Caco-2 (cell line): ENCODE measurements at regions not wholly inside any gene's neighbourhood (a gene's known extent, or its start where the extent isn't known, plus 50 kb on each side); places are given as distances from the start of the nearest gene placed in this dataset.

Source experiments
- BruUV-seq: library from RNA; stranded (reverse); fragments of 400-500 nt; replicated peaks from 2 replicates; lab custom pipeline; 2021; lab: Mats Ljungman, UMichigan
- CTCF ChIA-PET: fragments of 300-600 bp; sonication (Branson Sonifier 250); formaldehyde crosslinking; loops from one replicate; lab custom pipeline; 2022; ENCODE audit warnings: antibody characterized with exemption; lab: Charles Lee
- POLR2A ChIA-PET: fragments of 300-600 bp; sonication (Branson Sonifier 250); formaldehyde crosslinking; loops from one replicate; lab custom pipeline; 2022; ENCODE audit warnings: antibody characterized with exemption; lab: Charles Lee
- DNase-seq, 2 experiments: peaks; one replicate each; pipeline versions ENCODE4 v3.0.0 to v3.0.0-alpha.2; 2020 to 2022
- H3K27me3 ChIP-seq: replicated peaks from 2 replicates; pipeline ENCODE4 v1.6.0; 2011; ENCODE audit warnings: low read length; ENCODE audit not compliant: control insufficient read depth, insufficient read depth
- H3K36me3 ChIP-seq: 2 replicates; pipeline ENCODE4 v1.5.1; 2011; ENCODE audit warnings: low read length; ENCODE audit not compliant: control insufficient read depth, insufficient read depth
- H3K4me1 ChIP-seq: fragments of 250-450 bp; sonication (Bioruptor Pico); 2 replicates; pipeline ENCODE4 v1.5.1; 2020; ENCODE audit warnings: mild to moderate bottlenecking
- H3K4me3 ChIP-seq: 2 replicates; pipeline ENCODE4 v1.5.1; 2011; ENCODE audit warnings: low read depth, mild to moderate bottlenecking, control low read depth, low read length
- H3K9me3 ChIP-seq: fragments of 250-450 bp; sonication (Bioruptor Pico); 2 replicates; pipeline ENCODE4 v1.5.1; 2020; ENCODE audit warnings: mild to moderate bottlenecking, moderate library complexity
- H3K27ac Mint-ChIP-seq: one replicate; pipeline ENCODE4 v1.8.0; 2022; ENCODE audit warnings: mixed read lengths; ENCODE audit not compliant: unreplicated experiment
- H3K27me3 Mint-ChIP-seq: one replicate; pipeline ENCODE4 v1.8.0; 2022; ENCODE audit warnings: mixed read lengths; ENCODE audit not compliant: insufficient read depth, unreplicated experiment
- H3K36me3 Mint-ChIP-seq: one replicate; pipeline ENCODE4 v1.8.0; 2022; ENCODE audit warnings: mild to moderate bottlenecking, mixed read lengths; ENCODE audit not compliant: insufficient read depth, unreplicated experiment
- H3K4me1 Mint-ChIP-seq: one replicate; pipeline ENCODE4 v1.8.0; 2022; ENCODE audit warnings: low read depth, mixed read lengths; ENCODE audit not compliant: unreplicated experiment
- H3K4me3 Mint-ChIP-seq: one replicate; pipeline ENCODE4 v1.8.0; 2022; ENCODE audit warnings: mild to moderate bottlenecking, moderate library complexity, mixed read lengths; ENCODE audit not compliant: unreplicated experiment
- H3K9me3 Mint-ChIP-seq: one replicate; pipeline ENCODE4 v1.8.0; 2022; ENCODE audit warnings: mixed read lengths; ENCODE audit not compliant: unreplicated experiment
- intact Hi-C: fragments of 100-400 bp; cut with micrococcal nuclease; formaldehyde crosslinking; loops from one replicate; pipeline ENCODE4 v1.10.0; 2022; ENCODE audit not compliant: unreplicated experiment
- TF ChIP-seq, protein P1 (sequence below), 2 experiments: fragments of 200-600 bp in 1 of 2; IDR thresholded peaks; 1 replicate in 1 of 2; 2 replicates in 1 of 2; pipeline versions ENCODE4 v1.5.1 to v1.8.0; 2011 to 2022; ENCODE audit warnings: antibody characterized with exemption in 1 of 2, control low read depth in 1 of 2, inconsistent platforms in 1 of 2, low read depth in 1 of 2, low read length in 1 of 2, mild to moderate bottlenecking in 1 of 2, moderate library complexity in 1 of 2; ENCODE audit not compliant: insufficient read depth in 1 of 2, severe bottlenecking in 1 of 2, unreplicated experiment in 1 of 2

DNA sequence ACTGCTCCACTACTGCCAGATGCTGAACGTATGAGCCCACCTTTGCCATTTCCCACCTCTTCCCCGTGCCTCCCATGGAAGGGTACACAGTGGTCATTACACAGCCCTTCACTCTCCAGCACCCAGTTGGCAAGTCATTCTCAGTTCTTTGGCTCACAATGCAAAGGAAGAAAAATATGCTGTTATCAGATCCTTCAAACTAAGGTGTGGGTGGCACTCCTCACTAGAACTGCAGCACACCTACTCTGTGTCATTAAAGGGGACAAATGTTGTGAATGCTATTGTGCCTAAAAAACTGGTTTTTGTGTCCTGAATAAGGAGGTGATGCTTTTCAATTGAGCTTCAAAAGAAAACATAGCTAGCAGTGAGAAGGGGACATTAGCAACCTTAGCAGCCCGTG, 183.1 kb upstream of the SNX2 start:
- H3K36me3 Mint-ChIP-seq = no peaks in the 10 kb centered on the region
- H3K27me3 ChIP-seq = no peaks in the 10 kb centered on the region
- H3K4me1 Mint-ChIP-seq = no peaks in the 10 kb centered on the region
- H3K9me3 Mint-ChIP-seq = no peaks in the 10 kb centered on the region
- DNase-seq = no peak
- BruUV-seq = no TSS peak
- ChIA-PET POLR2A (no interaction called here), CTCF (no interaction called here)
- no peaks in the 10 kb centered on the region for H3K36me3 ChIP-seq
- no peaks in the 10 kb centered on the region for H3K27me3 Mint-ChIP-seq
- H3K9me3 ChIP-seq = no peaks in the 10 kb centered on the region
- TF ChIP-seq, protein P1, sequence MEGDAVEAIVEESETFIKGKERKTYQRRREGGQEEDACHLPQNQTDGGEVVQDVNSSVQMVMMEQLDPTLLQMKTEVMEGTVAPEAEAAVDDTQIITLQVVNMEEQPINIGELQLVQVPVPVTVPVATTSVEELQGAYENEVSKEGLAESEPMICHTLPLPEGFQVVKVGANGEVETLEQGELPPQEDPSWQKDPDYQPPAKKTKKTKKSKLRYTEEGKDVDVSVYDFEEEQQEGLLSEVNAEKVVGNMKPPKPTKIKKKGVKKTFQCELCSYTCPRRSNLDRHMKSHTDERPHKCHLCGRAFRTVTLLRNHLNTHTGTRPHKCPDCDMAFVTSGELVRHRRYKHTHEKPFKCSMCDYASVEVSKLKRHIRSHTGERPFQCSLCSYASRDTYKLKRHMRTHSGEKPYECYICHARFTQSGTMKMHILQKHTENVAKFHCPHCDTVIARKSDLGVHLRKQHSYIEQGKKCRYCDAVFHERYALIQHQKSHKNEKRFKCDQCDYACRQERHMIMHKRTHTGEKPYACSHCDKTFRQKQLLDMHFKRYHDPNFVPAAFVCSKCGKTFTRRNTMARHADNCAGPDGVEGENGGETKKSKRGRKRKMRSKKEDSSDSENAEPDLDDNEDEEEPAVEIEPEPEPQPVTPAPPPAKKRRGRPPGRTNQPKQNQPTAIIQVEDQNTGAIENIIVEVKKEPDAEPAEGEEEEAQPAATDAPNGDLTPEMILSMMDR (IDR thresholded peaks at IDR 0.05; ENCODE audit: insufficient read depth in 1 of 2, low read depth in 1 of 2, low read length in 1 of 2, severe bottlenecking in 1 of 2, unreplicated experiment in 1 of 2) = no peak
- H3K4me1 ChIP-seq = no peaks in the 10 kb centered on the region
- intact Hi-C loops = no loop called here
- no peak overlapping the region for H3K4me3 ChIP-seq
- H3K4me3 Mint-ChIP-seq = no peak overlapping the region
- no peak overlapping the region for H3K27ac Mint-ChIP-seq

DNA sequence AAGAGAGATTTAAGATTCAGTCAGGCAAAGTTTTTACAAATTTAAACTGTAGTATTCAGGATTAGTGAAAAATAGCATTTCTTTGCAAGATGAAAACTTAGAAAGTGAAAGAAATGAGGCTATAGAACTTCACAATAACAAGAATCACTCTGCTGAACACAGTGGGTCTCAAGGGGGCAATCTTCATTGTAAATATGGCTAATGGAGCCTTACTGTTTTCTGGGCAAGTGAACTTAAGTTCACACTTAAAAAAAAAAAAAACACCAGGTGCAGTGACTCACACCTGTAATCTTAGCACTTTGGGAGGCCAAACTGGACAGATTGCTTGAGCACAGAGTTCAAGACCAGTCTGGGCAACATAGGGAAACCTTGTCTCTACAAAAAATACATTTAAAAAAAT, 175.9 kb upstream of the SNX2 start:
- no peak for DNase-seq
- no peaks in the 10 kb centered on the region for H3K4me1 Mint-ChIP-seq
- intact Hi-C loops = no loop called here
- H3K27me3 ChIP-seq = no peaks in the 10 kb centered on the region
- ChIA-PET CTCF (no interaction called here), POLR2A (no interaction called here)
- peaks cover 11% of the 10 kb centered on the region for H3K9me3 Mint-ChIP-seq
- H3K9me3 ChIP-seq = peaks cover 6% of the 10 kb centered on the region; the same call in 1 of the 2 replicates
- H3K36me3 Mint-ChIP-seq = no peaks in the 10 kb centered on the region
- TF ChIP-seq, protein P1 (IDR thresholded peaks at IDR 0.05; ENCODE audit: insufficient read depth in 1 of 2, low read depth in 1 of 2, low read length in 1 of 2, severe bottlenecking in 1 of 2, unreplicated experiment in 1 of 2) = no peak
- H3K4me3 Mint-ChIP-seq = no peak overlapping the region
- BruUV-seq = no TSS peak
- no peaks in the 10 kb centered on the region for H3K4me1 ChIP-seq
- no peaks in the 10 kb centered on the region for H3K27me3 Mint-ChIP-seq
- no peaks in the 10 kb centered on the region for H3K36me3 ChIP-seq
- no peak overlapping the region for H3K4me3 ChIP-seq
- no peak overlapping the region for H3K27ac Mint-ChIP-seq

DNA sequence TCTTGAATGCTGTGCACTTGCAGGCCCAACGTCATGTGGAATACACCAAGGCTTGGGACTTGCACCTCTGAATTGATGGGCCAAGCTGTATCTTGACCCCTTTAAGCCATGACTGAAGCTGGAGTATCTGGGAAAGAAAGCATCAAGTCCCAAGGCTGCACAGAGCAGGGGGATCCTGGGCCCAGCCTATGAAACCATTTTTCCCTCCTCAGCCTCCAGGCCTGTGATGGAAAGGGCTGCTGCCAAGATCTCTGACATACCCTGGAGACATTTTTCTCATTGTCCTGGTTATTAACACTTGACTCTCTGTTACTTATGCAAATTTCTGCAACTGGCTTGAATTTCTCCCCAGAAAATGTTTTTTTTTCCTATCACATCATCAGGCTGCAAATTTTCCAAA, 174.0 kb upstream of the SNX2 start:
- ChIA-PET POLR2A (no interaction called here), CTCF (no interaction called here)
- no TSS peak for BruUV-seq
- H3K27ac Mint-ChIP-seq = no peak overlapping the region
- no peaks in the 10 kb centered on the region for H3K27me3 ChIP-seq
- no peak overlapping the region for H3K4me3 ChIP-seq
- no peaks in the 10 kb centered on the region for H3K36me3 ChIP-seq
- no peaks in the 10 kb centered on the region for H3K4me1 Mint-ChIP-seq
- H3K27me3 Mint-ChIP-seq = no peaks in the 10 kb centered on the region
- no peaks in the 10 kb centered on the region for H3K36me3 Mint-ChIP-seq
- intact Hi-C loops = no loop called here
- peaks cover 11% of the 10 kb centered on the region for H3K9me3 Mint-ChIP-seq
- no peak overlapping the region for H3K4me3 Mint-ChIP-seq
- no peak for DNase-seq
- TF ChIP-seq, protein P1 (IDR thresholded peaks at IDR 0.05; ENCODE audit: insufficient read depth in 1 of 2, low read depth in 1 of 2, low read length in 1 of 2, severe bottlenecking in 1 of 2, unreplicated experiment in 1 of 2) = no peak
- no peaks in the 10 kb centered on the region for H3K4me1 ChIP-seq
- peaks cover 6% of the 10 kb centered on the region; the same call in 1 of the 2 replicates for H3K9me3 ChIP-seq
